ENCODE measurements at regions not wholly inside any gene's neighbourhood (a gene's known extent, or its start where the extent isn't known, plus 50 kb on each side); places are given as distances from the start of the nearest gene placed in this dataset.
"Not testable (repeated sequence)": the region's sequence is repeated elsewhere in the genome, so short reads cannot be mapped to it uniquely, and the experiment has no call there.

- not testable (repeated sequence) for DNase-seq (ENCODE audit: low spot score)
Observed at GRCh38 chr6:106721189-106721588, 91.8 kb downstream of the QRSL1 start.
